NCI-H446 treated with DMSO at 0.1 percent for 48 hours (cell line): ENCODE measurements at regions not wholly inside any gene's neighbourhood (a gene's known extent, or its start where the extent isn't known, plus 50 kb on each side); places are given as distances from the start of the nearest gene placed in this dataset.
"Not testable (repeated sequence)": the region's sequence is repeated elsewhere in the genome, so short reads cannot be mapped to it uniquely, and the experiment has no call there.

Experiments
- DNase-seq: peaks from one replicate; lab custom pipeline; 2025; lab: John Stamatoyannopoulos, UW

DNA sequence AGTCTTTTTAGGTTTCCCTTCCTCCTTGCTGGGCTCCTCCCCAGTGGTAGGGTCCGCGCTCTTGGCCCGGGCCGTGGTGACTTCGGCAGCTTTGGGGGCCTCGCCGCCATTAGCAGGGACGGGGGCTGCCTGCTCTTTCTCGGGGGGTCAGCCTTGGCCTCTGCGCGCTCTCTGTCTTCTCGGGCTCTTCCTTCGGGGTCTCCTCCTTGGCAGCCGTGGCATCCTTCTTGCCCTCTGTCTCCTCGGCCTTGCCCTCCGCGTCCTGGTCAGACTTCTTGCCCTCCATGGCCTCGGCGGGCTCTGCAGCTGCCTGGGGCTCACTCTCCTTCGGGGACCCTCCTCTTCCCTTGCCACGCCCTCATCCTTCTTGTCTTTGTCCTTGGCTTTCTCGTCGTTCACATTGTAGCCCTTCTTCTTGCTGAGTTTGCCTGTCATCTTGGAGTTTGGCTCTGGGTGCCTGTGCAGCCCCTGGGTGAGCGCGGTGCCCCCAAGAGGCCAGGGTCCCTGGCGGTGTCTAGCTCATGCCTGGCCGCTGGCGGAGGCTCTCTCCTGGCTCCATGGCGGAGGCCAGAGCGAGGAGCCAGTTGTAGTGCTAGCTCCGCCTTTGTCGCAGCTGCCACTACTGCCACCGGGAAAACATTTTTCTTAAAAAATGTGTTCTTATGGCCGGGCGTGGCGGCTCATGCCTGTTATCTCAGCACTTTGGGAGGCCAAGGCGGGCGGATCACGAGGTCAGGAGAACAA lies 283.0 kb upstream of the SGCG start:
- no peak for DNase-seq

GRCh38 chr13:22900416-22900951 lies 280.3 kb upstream of the SGCG start:
- not testable (repeated sequence) for DNase-seq

DNA sequence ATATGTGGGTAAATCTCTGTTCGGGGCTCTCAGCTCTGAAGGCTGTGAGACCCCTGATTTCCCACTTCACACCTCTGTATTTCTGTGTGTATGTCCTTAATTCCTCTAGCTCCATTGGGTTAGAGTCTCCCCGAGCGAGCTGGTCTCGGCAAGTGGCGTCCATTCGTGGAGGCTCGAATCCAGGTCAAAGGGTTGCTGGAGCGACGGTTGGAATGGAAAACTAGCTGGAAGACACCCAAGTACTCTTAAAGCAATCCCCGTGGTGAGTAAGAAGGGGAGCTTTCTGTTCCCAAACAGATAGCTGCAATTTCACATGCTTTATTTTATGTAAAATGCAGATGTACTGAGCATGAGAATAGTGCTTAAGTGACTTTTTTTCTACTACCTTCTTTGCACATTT lies 277.5 kb upstream of the SGCG start:
- no peak for DNase-seq

DNA sequence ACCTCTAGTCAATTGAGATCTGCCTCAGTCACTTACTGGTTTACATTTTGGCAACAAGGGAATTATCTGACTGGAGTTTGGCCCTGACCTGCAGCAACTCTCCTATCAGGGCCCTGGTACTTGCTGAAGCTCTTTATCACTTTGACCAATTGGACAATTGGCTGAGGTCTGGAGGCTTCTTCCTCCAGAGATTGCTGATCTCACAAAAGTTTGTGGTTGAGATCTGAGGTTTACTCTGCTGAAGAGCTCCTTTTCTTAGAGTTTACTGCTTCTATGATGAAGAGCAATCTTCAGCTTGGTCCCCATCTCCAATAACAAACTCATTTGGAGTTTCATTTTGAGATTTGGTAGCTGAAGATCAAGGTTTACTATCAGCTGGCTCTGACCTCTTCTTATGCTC lies 276.9 kb upstream of the SGCG start:
- no peak for DNase-seq

GRCh38 chr13:22915442-22916082 lies 265.2 kb upstream of the SGCG start:
- DNase-seq = peak; percentile 4

DNA sequence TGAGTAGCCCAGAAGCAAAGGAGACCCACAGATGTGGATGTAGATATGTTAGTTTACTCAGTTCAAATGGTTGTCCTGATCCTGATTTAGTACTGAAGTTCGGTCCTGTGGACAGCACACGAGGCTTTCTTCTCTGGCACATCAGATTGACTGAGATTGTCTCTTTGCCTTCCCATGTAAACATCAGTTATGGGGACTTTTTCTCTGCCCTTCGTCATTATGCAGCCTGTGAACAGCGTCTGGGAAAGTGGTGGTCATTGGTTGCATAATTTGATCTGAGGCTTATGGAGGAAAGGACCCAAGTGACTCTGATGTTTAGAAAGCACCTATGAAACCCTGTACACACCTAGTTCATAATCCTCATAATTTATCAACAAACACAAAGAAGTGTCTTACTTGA lies 264.5 kb upstream of the SGCG start:
- not testable (repeated sequence) for DNase-seq

DNA sequence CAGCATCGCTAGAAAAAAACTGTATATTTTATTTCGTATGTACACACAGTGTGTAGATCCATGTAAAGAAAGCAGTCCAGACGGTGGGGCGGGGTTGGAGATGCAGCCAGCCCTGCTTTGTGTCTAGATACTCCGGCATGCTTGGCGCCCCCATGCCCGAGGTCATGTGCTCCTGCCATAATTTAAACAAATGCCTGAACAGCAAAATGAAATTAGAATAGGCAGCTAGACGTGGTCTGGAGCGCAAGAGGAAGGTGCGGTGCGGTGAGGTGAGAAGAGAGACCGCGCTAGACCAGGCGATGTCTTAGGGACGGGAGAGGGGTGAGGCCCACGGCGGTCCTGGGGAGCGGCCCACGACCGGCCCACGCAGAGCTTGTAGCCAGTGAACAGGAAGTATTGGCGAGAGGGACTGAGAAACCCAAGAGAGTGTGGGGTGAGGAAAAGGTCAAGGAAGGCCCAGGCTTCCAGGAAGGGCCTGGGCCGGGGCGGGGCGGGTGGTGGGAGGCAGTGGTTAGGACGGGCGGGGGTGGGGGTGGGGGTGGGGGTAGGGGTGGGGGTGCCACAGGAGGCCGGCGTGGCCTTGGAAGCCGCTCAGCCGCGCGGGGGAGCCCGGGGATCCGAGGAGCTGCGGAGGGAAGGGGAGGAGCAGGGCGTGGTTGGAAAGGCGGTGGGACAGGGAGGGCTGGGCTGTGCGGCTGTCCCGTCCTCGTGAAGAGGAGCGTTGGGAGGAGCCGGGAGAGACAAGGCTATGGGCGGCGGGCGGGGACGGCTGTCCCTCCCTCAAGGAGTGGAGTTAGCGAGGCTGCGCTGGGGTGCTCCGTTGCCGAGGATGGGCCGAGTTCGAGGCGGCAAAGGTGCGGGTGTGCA lies 254.7 kb upstream of the SGCG start:
- no peak for DNase-seq

DNA sequence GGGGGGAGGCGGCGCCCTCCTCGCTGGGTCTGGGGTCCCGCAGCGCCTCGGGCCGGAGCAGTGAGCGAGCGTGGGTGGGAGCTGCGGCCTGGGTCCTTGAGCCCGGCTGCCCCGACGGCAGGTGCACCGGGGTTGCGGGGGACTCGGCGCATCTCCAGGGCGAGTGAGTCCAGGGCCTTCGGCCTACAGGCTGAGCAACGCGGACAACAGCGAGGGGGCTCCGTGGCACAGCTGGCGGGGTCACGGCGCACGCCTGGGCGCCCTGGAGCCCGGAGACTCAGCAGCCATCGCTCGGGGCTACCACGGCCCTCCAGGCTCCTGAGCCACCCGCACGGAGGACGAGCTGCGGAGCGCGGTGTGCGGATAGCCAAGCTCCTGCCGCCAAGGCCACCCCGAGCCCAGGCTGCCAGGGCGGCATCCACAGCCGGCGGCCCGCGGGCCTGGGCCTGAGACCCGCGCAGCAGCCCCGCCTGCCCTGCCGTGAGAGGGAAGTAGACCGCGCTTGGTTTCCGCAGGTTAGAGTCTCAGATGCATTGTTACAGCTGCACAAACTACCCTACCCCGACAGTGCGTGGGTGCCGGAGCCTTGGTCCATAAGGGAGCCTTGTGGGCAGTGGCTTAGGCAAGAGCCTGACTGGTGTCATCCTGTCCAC lies 253.9 kb upstream of the SGCG start:
- DNase-seq = no peak

DNA sequence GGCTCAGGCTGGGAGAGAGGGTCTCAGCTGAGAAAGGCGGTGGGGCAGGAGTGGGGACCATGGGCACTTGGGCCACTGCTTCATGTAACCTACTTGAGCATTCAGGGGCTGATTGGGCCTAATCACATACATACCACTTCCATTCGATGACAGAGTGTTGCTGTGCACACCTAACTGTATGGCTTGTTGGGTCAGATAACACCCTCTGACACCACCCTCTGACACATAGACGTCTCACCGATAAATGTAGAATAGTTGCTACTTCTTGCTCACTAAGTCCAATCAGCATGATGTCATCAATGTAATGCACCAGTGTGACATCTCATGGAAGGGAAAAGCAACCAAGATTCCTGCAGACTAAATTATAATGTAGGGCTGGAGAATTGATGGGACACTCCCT lies 252.9 kb upstream of the SGCG start:
- DNase-seq = not testable (repeated sequence)

GRCh38 chr13:22929381-22930126 lies 251.2 kb upstream of the SGCG start:
- no peak for DNase-seq

- no peak for DNase-seq
These were observed 249.2 kb upstream of the SGCG start for GRCh38 chr13:22931576-22931975.

GRCh38 chr13:22932632-22933412 lies 248.0 kb upstream of the SGCG start:
- DNase-seq = not testable (repeated sequence)

- no peak for DNase-seq
These were observed 247.1 kb upstream of the SGCG start for GRCh38 chr13:22933571-22934181.

GRCh38 chr13:22934744-22935523 lies 245.8 kb upstream of the SGCG start:
- DNase-seq = no peak

GRCh38 chr13:22936228-22936627 lies 244.6 kb upstream of the SGCG start:
- DNase-seq = no peak

DNA sequence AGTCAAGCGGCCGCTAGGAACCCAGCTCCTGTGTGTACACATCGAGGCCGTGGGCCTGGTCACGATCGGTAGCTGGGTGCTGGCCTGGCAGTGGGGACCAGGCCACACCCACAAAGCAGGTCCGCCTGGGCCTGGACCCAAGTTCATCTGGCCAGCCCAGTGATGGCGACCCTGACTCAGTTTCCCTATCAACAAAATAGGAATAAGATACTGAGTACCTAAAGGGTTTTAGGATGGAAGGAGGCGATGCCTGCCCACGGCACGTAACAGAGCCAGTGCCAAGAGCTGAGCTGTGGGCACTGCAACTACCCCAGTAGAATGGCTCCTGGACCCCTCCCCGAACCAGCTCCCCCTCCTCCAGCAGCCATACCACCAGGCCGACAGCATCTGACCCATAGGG lies 243.5 kb upstream of the SGCG start:
- no peak for DNase-seq

DNA sequence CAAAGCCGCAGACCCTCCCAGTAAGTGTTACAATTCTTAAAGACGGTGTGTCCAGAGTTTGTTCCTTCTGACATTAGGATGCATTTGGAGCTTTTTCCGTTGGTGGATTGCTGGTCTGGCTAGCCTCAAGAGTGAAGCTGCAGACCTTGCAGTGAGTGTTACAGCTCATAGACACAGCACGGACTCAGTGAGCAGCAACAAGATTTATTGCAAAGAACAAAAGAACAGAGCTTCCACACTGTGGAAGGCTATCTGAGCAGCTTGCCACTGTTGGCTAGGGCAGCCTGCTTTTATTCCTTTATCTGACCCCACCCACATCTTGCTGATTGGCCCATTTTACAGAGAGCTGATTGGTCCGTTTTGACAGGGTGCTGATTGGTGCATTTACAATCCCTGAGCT lies 242.8 kb upstream of the SGCG start:
- DNase-seq = no peak

DNA sequence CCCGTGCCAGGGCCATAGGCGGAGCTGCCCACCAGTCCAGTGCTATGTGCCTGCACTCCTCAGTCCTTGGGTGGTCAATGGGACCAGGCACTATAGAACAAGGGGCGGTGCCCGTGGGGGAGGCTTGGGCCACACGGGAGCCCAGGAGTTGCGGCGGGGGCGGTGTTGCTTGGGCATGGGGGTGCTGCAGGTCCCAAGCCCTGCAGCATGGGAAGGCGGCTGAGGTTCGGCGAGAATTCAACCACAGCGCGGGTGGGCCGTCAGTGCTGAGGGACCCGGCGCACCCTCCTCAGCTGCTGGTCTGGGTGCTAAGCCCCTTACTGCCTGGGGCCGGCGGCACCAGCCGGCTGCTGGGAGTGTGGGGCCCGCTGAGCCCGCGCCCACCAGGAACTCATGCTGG lies 242.2 kb upstream of the SGCG start:
- no peak for DNase-seq

DNA sequence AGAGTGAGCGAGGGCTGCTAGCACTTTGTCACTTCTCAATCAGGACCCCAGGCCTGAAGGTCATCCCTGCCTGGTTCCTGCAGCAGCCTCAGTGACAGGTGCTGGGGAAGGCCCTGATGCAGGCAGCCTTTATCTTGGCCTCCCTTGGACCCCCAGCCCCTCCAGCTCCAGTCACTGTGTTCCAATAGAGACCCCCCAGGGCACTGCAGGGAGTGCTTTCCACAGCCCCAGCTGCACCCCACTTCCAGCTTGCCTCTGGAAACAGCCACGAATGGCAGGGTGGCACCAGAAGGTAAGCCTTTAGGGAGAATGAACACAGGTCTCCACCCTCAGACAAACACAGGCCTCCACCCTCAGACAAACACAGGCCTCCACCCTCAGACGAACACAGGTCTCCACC lies 241.6 kb upstream of the SGCG start:
- no peak for DNase-seq
